SU-DHL-6 (cell line): ENCODE measurements at regions not wholly inside any gene's neighbourhood (a gene's known extent, or its start where the extent isn't known, plus 50 kb on each side); places are given as distances from the start of the nearest gene placed in this dataset.

Experiments used
- H2AFZ ChIP-seq: fragments of 200-600 bp; sonication (generic); 2 replicates; pipeline ENCODE4 v1.6.1; 2014; ENCODE audit warnings: low read depth, mild to moderate bottlenecking, moderate library complexity, mixed read lengths, antibody characterized with exemption, low read length; ENCODE audit not compliant: severe bottlenecking
- H3F3A ChIP-seq: fragments of 200-600 bp; shearing (Covaris generic); 2 replicates; pipeline ENCODE4 v1.6.0; 2016; ENCODE audit warnings: antibody characterized with exemption, mild to moderate bottlenecking; ENCODE audit not compliant: insufficient read depth
- H3K27ac ChIP-seq: fragments of 200-600 bp; sonication (generic); 2 replicates; pipeline ENCODE4 v1.5.1; 2016; ENCODE audit warnings: low read depth, mild to moderate bottlenecking, low read length, moderate library complexity, mixed read lengths
- H3K27me3 ChIP-seq: fragments of 200-600 bp; sonication (generic), shearing (Covaris generic); 2 replicates; pipeline ENCODE4 v1.6.0; 2014; ENCODE audit warnings: mild to moderate bottlenecking, low read length
- H3K36me3 ChIP-seq: fragments of 200-600 bp; sonication (generic); 2 replicates; pipeline ENCODE4 v1.6.1; 2014; ENCODE audit warnings: mild to moderate bottlenecking, low read length, mixed read lengths
- H3K4me2 ChIP-seq: fragments of 300-600, 200-600 bp; shearing (Covaris generic), sonication (generic); 2 replicates; pipeline ENCODE4 v1.6.0; 2014; ENCODE audit warnings: low read length, low read depth, mild to moderate bottlenecking; ENCODE audit not compliant: poor library complexity, severe bottlenecking
- H3K4me3 ChIP-seq: fragments of 200-600 bp; sonication (generic); 2 replicates; pipeline ENCODE4 v1.5.1; 2014; ENCODE audit warnings: antibody characterized with exemption, low read length, mild to moderate bottlenecking, mixed read lengths; ENCODE audit not compliant: insufficient read depth, poor library complexity, severe bottlenecking
- H3K79me2 ChIP-seq: fragments of 200-600 bp; sonication (generic); 2 replicates; pipeline ENCODE4 v1.6.1; 2014; ENCODE audit warnings: mild to moderate bottlenecking, low read length, moderate library complexity; ENCODE audit not compliant: insufficient read depth
- H3K9ac ChIP-seq: fragments of 200-600 bp; sonication (generic); 2 replicates; pipeline ENCODE4 v1.7.0; 2014; ENCODE audit warnings: mild to moderate bottlenecking, low read length
- H3K9me2 ChIP-seq: fragments of 200-600 bp; sonication (generic); replicated peaks from 2 replicates; pipeline ENCODE4 v1.6.1; 2014; ENCODE audit warnings: low read length; ENCODE audit not compliant: insufficient read depth
- H3K9me3 ChIP-seq: fragments of 200-600 bp; sonication (generic); 2 replicates; pipeline ENCODE4 v1.6.1; 2014; ENCODE audit warnings: low read length, mixed read lengths; ENCODE audit not compliant: insufficient read depth
- H4K20me1 ChIP-seq: fragments of 200-600 bp; sonication (generic); 2 replicates; pipeline ENCODE4 v1.6.1; 2014; ENCODE audit warnings: low read depth, mild to moderate bottlenecking, antibody characterized with exemption, low read length, moderate library complexity, mixed read lengths
- EZH2phosphoT487 ChIP-seq: fragments of 200-600 bp; sonication (generic), shearing (Covaris generic); conservative IDR thresholded peaks from 2 replicates; pipeline ENCODE4 v1.6.1; 2018; ENCODE audit warnings: mild to moderate bottlenecking, antibody characterized with exemption, low read length, moderate library complexity, mixed read lengths
- TF ChIP-seq, protein P1 (sequence below): fragments of 200-600 bp; sonication (generic); IDR thresholded peaks from one replicate; pipeline ENCODE4 v1.5.1; 2017; ENCODE audit warnings: antibody characterized with exemption, mild to moderate bottlenecking, low read length, moderate library complexity; ENCODE audit not compliant: insufficient read depth, poor library complexity, severe bottlenecking

DNA sequence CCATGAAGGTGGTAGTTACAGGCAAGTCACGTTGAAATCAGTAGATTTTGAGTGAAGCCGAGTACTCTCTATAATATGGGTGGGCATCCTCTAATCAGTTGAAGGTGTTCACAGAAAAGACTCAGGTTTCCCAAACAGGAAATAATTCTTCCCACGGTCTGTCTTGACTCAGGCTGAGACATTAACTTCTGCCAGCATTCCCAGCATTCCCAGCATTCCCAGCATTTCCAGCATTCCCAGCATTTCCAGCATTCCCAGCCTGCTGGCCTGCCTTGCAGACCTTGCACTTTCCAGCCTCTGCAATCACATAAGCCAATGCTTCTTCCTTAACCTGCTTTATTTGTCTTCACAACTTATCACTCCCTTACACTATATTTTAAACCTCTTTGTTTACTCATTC, 542.3 kb upstream of the ROBO2 start:
- H2AFZ ChIP-seq = no peak overlapping the region

DNA sequence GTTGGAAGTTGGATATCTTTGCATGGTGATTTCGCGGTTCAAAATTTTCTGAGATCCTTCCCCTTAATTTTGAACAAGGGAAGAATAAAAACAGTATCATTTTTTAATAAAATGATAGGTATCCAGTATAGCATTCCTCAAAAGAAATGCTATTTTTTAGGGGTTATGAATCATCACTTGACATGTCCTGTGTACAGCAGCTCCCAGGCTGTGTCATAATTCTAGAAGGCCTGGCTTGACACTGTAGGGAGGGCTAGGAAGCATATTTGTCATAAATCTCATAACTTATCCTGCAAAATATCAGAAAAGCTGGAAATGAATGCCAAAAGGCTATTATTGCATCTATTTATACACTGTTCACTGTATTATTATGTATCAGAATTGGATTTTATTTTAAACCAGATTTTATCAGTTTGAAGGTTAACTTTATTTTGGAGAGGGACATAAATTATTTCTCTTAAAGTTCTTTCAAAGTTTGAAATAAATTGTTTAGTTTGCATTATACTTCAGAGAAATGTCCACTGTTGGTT, 539.1 kb upstream of the ROBO2 start:
- TF ChIP-seq, protein P1, sequence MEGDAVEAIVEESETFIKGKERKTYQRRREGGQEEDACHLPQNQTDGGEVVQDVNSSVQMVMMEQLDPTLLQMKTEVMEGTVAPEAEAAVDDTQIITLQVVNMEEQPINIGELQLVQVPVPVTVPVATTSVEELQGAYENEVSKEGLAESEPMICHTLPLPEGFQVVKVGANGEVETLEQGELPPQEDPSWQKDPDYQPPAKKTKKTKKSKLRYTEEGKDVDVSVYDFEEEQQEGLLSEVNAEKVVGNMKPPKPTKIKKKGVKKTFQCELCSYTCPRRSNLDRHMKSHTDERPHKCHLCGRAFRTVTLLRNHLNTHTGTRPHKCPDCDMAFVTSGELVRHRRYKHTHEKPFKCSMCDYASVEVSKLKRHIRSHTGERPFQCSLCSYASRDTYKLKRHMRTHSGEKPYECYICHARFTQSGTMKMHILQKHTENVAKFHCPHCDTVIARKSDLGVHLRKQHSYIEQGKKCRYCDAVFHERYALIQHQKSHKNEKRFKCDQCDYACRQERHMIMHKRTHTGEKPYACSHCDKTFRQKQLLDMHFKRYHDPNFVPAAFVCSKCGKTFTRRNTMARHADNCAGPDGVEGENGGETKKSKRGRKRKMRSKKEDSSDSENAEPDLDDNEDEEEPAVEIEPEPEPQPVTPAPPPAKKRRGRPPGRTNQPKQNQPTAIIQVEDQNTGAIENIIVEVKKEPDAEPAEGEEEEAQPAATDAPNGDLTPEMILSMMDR = no peak
- no peak for TF ChIP-seq EZH2phosphoT487
- H3K4me2 ChIP-seq = no peak overlapping the region

More for the DNA sequence above, 542.3 kb upstream of the ROBO2 start:
- no peak overlapping the region for H3K9ac ChIP-seq
- TF ChIP-seq, protein P1 = no peak
- no peak for TF ChIP-seq EZH2phosphoT487
- H3F3A ChIP-seq = no peaks in the 10 kb centered on the region
- no peaks in the 10 kb centered on the region for H3K9me3 ChIP-seq
- H3K36me3 ChIP-seq = no peaks in the 10 kb centered on the region
- no peaks in the 10 kb centered on the region for H3K27me3 ChIP-seq
- H3K9me2 ChIP-seq = no peaks in the 10 kb centered on the region; the same call in 1 of the 2 replicates
- H4K20me1 ChIP-seq = no peaks in the 10 kb centered on the region
- no peak overlapping the region for H3K27ac ChIP-seq
- no peak overlapping the region for H3K4me2 ChIP-seq
- no peak overlapping the region for H3K4me3 ChIP-seq
- no peaks in the 10 kb centered on the region for H3K79me2 ChIP-seq

DNA sequence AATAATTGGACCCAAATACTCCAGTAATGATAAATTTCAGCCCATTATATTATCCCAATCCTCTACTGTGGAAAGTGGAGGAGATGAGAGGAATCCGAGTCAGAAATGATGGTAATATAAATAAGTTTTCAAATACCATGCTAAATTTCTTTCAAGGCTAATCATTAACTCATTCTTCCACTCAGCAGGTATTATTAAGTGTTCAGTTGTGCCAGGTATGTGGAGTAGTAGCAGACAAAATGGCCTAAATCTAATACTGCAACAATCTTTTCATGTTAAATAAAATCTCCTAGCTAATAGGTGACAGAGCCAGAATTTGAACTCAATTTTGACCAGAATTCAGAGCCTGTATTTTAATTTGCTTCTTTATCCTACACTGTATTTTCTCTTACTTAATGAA, 538.6 kb upstream of the ROBO2 start:
- Histone ChIP-seq H3K9ac (no peak overlapping the region), H3K4me3 (no peak overlapping the region), H2AFZ (no peak overlapping the region), H3K79me2 (no peaks in the 10 kb centered on the region), H3K4me2 (no peak overlapping the region), H3K27ac (no peak overlapping the region), H3K27me3 (no peaks in the 10 kb centered on the region), H3K36me3 (no peaks in the 10 kb centered on the region), H3F3A (no peaks in the 10 kb centered on the region), H4K20me1 (no peaks in the 10 kb centered on the region), H3K9me2 (no peaks in the 10 kb centered on the region), H3K9me3 (no peaks in the 10 kb centered on the region)
- TF ChIP-seq EZH2phosphoT487 = no peak
- TF ChIP-seq, protein P1 = no peak

More for the DNA sequence above, 539.1 kb upstream of the ROBO2 start:
- Histone ChIP-seq H3F3A (no peaks in the 10 kb centered on the region), H3K27me3 (no peaks in the 10 kb centered on the region), H3K9ac (no peak overlapping the region), H3K36me3 (no peaks in the 10 kb centered on the region), H3K27ac (no peak overlapping the region), H2AFZ (no peak overlapping the region), H3K9me3 (no peaks in the 10 kb centered on the region), H3K79me2 (no peaks in the 10 kb centered on the region), H3K4me3 (no peak overlapping the region), H4K20me1 (no peaks in the 10 kb centered on the region), H3K9me2 (no peaks in the 10 kb centered on the region)
